ENCODE measurements at regions not wholly inside any gene's neighbourhood (a gene's known extent, or its start where the extent isn't known, plus 50 kb on each side); places are given as distances from the start of the nearest gene placed in this dataset.

DNA sequence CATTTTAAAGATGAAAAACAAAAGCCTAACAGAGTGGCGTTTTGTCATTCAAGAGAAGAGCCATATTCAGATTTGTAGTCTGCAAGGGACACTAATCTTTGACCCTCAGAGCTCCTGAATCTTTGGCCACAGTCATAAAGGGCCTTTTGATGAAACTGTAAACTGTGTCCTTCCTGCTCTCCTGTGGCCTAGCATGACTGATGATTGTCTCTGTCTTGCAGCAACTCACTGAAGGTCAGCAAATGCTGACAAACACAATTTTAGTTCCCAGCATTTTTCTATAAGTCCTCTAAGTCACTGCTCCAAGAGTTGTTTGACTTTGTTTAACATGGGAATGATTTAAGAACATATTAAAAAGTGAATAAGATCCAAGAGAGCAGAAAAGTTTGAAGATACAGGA is 55.3 kb upstream of the PRELP start:
- Histone ChIP-seq H3K9me3 (ENCODE audit: low read length) (no peaks in the 10 kb centered on the region), H3K36me3 (replicated peaks in 1 of 2; ENCODE audit: control insufficient read depth in 1 of 2, insufficient read depth in 2 of 2, low read length in 2 of 2) (no peaks in the 10 kb centered on the region), H2AFZ (ENCODE audit: low read length) (no peak overlapping the region), H3K4me1 (ENCODE audit: insufficient read depth, low read length) (peaks cover 18% of the 10 kb centered on the region), H4K20me1 (ENCODE audit: insufficient read depth, low read length) (no peaks in the 10 kb centered on the region), H3K27ac (ENCODE audit: extremely low read length, insufficient read depth, low read length) (no peak overlapping the region), H3K9ac (ENCODE audit: insufficient read depth, low read depth, low read length) (no peak overlapping the region), H3K79me2 (ENCODE audit: insufficient read depth, low read length) (no peaks in the 10 kb centered on the region), H3K4me2 (ENCODE audit: low read depth, low read length) (peak overlapping the region; percentile 4; the same call in 1 of the 2 replicates), H3K4me3 (replicated peaks in 1 of 3; ENCODE audit: insufficient read depth in 1 of 3, low read depth in 2 of 3, low read length in 3 of 3) (no peak overlapping the region; a peak in 1 of 6 replicates), H3K27me3 (ENCODE audit: control insufficient read depth in 1 of 2, insufficient read depth in 2 of 2, low read length in 2 of 2) (no peaks in the 10 kb centered on the region)
- ChIA-PET POLR2A (no interaction called here), CTCF (ENCODE audit: low intra/inter-chr PET ratio, low total read pairs) (no interaction called here)
- ATAC-seq (peak; percentile 87), DNase-seq (ENCODE audit: low spot score) (peak; percentile 46), FAIRE-seq (peak; percentile 72)
- in situ Hi-C loops (cut with HindIII; ENCODE audit: extremely low pct_ligation_motif_present, low pct_unique_long_range_greater_than_20kb), result no loop called here
- intact Hi-C loops (cut with micrococcal nuclease; ENCODE audit: unreplicated experiment), result no loop called here
- BruUV-seq (replicated peaks), result no TSS peak
- 0% methylated on average over 1 of the region's 1 CpG for WGBS (ENCODE audit: low lambda C conversion rate)
- TF ChIP-seq, protein P1, sequence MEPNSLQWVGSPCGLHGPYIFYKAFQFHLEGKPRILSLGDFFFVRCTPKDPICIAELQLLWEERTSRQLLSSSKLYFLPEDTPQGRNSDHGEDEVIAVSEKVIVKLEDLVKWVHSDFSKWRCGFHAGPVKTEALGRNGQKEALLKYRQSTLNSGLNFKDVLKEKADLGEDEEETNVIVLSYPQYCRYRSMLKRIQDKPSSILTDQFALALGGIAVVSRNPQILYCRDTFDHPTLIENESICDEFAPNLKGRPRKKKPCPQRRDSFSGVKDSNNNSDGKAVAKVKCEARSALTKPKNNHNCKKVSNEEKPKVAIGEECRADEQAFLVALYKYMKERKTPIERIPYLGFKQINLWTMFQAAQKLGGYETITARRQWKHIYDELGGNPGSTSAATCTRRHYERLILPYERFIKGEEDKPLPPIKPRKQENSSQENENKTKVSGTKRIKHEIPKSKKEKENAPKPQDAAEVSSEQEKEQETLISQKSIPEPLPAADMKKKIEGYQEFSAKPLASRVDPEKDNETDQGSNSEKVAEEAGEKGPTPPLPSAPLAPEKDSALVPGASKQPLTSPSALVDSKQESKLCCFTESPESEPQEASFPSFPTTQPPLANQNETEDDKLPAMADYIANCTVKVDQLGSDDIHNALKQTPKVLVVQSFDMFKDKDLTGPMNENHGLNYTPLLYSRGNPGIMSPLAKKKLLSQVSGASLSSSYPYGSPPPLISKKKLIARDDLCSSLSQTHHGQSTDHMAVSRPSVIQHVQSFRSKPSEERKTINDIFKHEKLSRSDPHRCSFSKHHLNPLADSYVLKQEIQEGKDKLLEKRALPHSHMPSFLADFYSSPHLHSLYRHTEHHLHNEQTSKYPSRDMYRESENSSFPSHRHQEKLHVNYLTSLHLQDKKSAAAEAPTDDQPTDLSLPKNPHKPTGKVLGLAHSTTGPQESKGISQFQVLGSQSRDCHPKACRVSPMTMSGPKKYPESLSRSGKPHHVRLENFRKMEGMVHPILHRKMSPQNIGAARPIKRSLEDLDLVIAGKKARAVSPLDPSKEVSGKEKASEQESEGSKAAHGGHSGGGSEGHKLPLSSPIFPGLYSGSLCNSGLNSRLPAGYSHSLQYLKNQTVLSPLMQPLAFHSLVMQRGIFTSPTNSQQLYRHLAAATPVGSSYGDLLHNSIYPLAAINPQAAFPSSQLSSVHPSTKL (CRISPR knock-in tag; IDR thresholded peaks at IDR 0.05), result 0 out of 2 replicates have a peak, but pooled peaks have one; percentile 12
- TF ChIP-seq, protein P2, sequence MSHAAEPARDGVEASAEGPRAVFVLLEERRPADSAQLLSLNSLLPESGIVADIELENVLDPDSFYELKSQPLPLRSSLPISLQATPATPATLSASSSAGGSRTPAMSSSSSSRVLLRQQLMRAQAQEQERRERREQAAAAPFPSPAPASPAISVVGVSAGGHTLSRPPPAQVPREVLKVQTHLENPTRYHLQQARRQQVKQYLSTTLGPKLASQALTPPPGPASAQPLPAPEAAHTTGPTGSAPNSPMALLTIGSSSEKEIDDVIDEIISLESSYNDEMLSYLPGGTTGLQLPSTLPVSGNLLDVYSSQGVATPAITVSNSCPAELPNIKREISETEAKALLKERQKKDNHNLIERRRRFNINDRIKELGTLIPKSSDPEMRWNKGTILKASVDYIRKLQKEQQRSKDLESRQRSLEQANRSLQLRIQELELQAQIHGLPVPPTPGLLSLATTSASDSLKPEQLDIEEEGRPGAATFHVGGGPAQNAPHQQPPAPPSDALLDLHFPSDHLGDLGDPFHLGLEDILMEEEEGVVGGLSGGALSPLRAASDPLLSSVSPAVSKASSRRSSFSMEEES (CRISPR knock-in tag; IDR thresholded peaks at IDR 0.05), result no peak
- TF ChIP-seq MAFF (IDR thresholded peaks at IDR 0.05; ENCODE audit: low read depth, low read length), result peak; percentile 66
- TF ChIP-seq SOX5 (CRISPR knock-in tag; IDR thresholded peaks at IDR 0.05; ENCODE audit: borderline replicate concordance), result peak; percentile 41; the same call in 1 of the 2 replicates
- TF ChIP-seq NFE2 (CRISPR knock-in tag; IDR thresholded peaks at IDR 0.05), result no peak
- no peak for TF ChIP-seq SP5 (CRISPR knock-in tag; IDR thresholded peaks at IDR 0.05; ENCODE audit: borderline replicate concordance, low read depth)
- no peak for TF ChIP-seq MEF2D (CRISPR knock-in tag; IDR thresholded peaks at IDR 0.05)
- TF ChIP-seq, protein P3, sequence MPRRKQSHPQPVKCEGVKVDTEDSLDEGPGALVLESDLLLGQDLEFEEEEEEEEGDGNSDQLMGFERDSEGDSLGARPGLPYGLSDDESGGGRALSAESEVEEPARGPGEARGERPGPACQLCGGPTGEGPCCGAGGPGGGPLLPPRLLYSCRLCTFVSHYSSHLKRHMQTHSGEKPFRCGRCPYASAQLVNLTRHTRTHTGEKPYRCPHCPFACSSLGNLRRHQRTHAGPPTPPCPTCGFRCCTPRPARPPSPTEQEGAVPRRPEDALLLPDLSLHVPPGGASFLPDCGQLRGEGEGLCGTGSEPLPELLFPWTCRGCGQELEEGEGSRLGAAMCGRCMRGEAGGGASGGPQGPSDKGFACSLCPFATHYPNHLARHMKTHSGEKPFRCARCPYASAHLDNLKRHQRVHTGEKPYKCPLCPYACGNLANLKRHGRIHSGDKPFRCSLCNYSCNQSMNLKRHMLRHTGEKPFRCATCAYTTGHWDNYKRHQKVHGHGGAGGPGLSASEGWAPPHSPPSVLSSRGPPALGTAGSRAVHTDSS (CRISPR knock-in tag; conservative IDR thresholded peaks at IDR 0.05), result no peak
- no peak for TF ChIP-seq SMC3 (IDR thresholded peaks at IDR 0.05; ENCODE audit: low read length)
- 0 out of 2 replicates have a peak, but pooled peaks have one; percentile 22 for TF ChIP-seq GATAD2A (CRISPR knock-in tag; IDR thresholded peaks at IDR 0.05)
- no peak for TF ChIP-seq JUN (CRISPR knock-in tag; IDR thresholded peaks at IDR 0.05)
- no peak for TF ChIP-seq MTF2 (CRISPR knock-in tag; IDR thresholded peaks at IDR 0.05; ENCODE audit: borderline replicate concordance)
- TF ChIP-seq SKI (IDR thresholded peaks at IDR 0.05; ENCODE audit: partially characterized antibody), result no peak
- TF ChIP-seq CC2D1A (CRISPR knock-in tag; IDR thresholded peaks at IDR 0.05), result no peak
- no peak for TF ChIP-seq ZNF577 (CRISPR knock-in tag; IDR thresholded peaks at IDR 0.05; ENCODE audit: borderline replicate concordance, low read depth)
- no peak for TF ChIP-seq ZNF446 (CRISPR knock-in tag; IDR thresholded peaks at IDR 0.05)
- TF ChIP-seq HOXA5 (CRISPR knock-in tag; IDR thresholded peaks at IDR 0.05), result no peak
- no peak for TF ChIP-seq ZNF816 (CRISPR knock-in tag; IDR thresholded peaks at IDR 0.05; ENCODE audit: borderline replicate concordance)
- TF ChIP-seq ZNF629 (CRISPR knock-in tag; conservative IDR thresholded peaks at IDR 0.05), result 0 out of 2 replicates have a peak, but pooled peaks have one; percentile 52
